Loucy (cell line): ENCODE measurements at regions not wholly inside any gene's neighbourhood (a gene's known extent, or its start where the extent isn't known, plus 50 kb on each side); places are given as distances from the start of the nearest gene placed in this dataset.

Experiments
- CTCF ChIP-seq: fragments of 200-600 bp; sonication (generic); conservative IDR thresholded peaks from 2 replicates; pipeline ENCODE4 v1.5.1; 2014; ENCODE audit warnings: mild to moderate bottlenecking, antibody characterized with exemption, low read length
- EZH2phosphoT487 ChIP-seq: fragments of 200-600 bp; IDR thresholded peaks from 2 replicates; pipeline ENCODE4 v1.6.1; 2018; ENCODE audit warnings: antibody characterized with exemption, mild to moderate bottlenecking, moderate library complexity, borderline replicate concordance

- TF ChIP-seq CTCF (no peak), EZH2phosphoT487 (no peak)
These were observed 367.8 kb upstream of the PBX1 start for GRCh38 chr1:164191191-164191590.
